IPS-NIHi11 (cell line): ENCODE measurements at regions not wholly inside any gene's neighbourhood (a gene's known extent, or its start where the extent isn't known, plus 50 kb on each side); places are given as distances from the start of the nearest gene placed in this dataset.
"Not testable (repeated sequence)": the region's sequence is repeated elsewhere in the genome, so short reads cannot be mapped to it uniquely, and the experiment has no call there.

ENCODE experiments used
- DNase-seq: peaks from one replicate; pipeline ENCODE4 v3.0.0; 2012; ENCODE audit warnings: mixed read lengths, low spot score

- DNase-seq, result no peak
These were observed 75.7 kb upstream of the CTBP2 start for GRCh38 chr10:125236091-125236490.

GRCh38 chr10:125235093-125236069, 75.0 kb upstream of the CTBP2 start:
- DNase-seq, result no peak

DNA sequence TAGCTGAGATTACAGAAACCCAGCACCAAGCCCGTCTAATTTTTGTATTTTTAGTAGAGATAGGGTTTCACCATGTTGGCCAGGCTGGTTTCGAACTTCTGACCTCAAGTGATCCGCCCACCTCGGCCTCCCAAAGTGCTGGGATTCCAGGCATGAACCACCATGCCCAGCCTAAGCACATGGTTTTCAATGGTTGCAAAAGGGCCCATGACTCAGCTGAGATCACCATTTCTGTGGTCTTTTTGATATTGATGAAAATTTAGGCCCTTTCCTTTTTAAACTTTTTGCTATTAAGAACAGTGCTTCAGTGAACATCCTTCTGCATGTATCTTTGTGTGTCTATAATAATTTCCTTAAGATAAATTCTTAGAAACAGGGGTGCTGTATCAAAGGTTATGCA, 74.2 kb upstream of the CTBP2 start:
- DNase-seq, result not testable (repeated sequence)

DNA sequence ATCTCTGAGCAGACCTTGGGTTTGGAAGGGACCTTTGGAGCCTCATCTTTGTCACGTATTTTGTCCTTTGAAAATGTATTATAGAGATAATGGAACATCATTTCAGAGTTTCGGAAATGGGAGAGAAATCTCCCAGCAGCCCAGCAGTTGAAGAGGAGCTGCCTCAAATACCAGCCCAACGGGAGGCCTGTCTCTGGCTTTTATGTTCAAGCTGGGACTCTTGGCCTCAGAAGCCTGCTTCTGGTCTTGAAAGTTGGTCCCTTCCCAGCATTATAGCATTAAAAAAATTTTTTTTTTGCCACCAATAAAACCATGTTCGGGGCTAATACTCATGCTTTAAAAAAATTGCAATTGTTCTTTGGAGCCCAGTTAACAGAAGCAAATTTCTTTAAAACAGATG, 73.4 kb upstream of the CTBP2 start:
- no peak for DNase-seq

DNA sequence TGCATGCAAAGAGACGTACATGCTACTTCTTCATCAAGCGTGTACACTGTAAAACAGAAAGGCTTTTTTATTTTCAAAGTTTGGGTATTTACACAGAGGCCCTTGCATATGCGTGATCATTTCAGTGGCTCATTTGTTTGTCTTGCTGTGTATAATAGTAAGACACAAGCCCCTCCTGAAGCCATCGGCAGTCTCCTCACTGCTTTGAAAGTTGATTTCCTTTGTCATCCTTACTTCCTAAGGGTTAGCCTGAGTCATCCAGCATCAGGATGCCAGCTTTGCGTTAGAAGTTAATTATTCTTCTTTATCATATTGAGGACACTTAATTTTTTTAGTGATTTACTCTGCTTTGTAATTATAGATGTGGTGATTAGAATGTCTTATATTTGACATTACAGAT, 72.5 kb upstream of the CTBP2 start:
- no peak for DNase-seq

DNA sequence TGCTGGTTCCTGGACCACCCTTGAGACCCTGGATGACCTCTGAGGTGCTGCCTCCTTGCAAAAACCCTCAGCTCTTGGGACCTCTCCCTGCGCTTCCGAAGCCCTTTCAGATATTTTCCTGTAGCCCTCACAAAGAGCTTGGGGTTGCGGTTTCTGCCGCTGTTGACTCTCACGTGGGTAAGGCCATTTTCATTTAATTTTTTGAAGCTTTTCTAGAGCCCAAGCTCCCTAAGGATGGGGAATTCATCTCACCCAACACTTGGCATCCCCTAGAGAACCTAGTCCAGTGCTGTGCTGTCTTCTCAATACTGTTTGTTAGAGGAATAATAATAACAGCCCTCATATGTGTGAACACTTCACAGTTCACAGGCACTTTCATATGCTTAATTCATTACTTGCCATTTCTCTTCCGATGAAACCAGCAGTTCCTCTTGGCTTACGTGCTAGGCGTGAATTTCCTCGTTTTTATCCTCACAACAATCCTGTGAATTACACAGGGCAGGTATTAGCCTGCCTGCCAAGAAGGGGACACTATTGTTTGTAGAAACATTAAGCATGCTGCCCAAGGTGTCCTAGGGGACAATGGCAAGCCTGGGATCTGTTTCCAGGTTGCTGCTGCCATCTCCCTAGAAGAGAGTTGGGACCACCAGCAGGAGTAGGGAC, 71.6 kb upstream of the CTBP2 start:
- no peak for DNase-seq

DNA sequence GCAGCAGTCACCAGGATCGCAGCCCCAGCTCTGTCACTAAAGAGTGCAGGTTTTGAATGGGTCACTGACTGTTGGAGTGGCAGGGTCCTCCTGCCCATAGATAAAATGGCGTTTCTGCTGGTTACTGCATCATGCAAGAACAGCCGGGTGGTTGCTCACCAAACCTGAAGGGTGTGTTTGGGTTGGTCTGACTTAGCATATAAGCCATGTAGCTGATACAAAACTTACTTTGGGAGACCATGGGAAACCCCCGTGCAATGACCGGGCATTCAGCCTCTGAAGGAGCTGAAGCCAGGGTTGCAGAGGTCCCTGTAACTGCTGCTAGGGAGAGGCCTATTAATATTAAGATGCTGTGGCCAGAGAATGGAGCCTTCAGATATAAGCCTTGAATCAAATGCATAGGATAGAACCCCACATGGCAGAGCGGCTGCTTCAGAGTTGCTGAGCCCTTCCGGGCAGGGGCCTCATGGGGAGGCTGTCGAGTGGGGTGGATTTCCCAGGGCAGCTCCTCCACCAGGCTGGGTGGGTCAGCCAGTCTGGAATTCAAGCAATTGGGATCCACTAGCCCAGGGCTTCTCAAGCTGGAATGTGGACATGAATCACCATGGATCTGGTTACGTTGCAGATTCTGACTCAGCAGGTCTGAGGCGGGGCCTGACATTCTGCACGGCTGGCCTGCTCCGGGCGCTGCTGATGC, 70.9 kb upstream of the CTBP2 start:
- DNase-seq, result peak; percentile 83

GRCh38 chr10:125230251-125230650, 69.9 kb upstream of the CTBP2 start:
- no peak for DNase-seq

- DNase-seq, result not testable (repeated sequence)
These were observed 68.0 kb upstream of the CTBP2 start for GRCh38 chr10:125228245-125228940.

- DNase-seq, result no peak
These were observed 67.2 kb upstream of the CTBP2 start for GRCh38 chr10:125227546-125227945.

- DNase-seq, result no peak
These were observed 66.5 kb upstream of the CTBP2 start for GRCh38 chr10:125226823-125227222.

GRCh38 chr10:125226005-125226404, 65.6 kb upstream of the CTBP2 start:
- no peak for DNase-seq

DNA sequence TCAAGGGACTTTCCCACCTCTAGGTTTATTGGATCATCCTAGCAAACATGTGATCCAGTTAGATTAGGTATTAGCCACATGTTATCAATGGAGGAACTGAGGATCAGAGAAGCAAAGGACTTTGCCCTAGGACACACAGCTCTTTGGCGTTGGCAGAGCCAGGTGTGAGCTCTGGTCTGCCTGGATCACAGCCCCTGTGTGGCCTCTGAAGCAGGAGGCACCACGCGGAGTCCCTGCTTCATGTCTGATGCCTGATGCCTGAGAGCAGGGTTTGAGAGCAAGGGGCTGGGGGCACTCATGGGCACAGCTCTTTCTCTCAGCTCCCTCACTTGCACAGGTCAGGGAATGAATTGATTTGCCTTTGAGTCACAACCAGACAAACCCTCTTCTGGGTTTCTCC, 64.7 kb upstream of the CTBP2 start:
- DNase-seq, result no peak

DNA sequence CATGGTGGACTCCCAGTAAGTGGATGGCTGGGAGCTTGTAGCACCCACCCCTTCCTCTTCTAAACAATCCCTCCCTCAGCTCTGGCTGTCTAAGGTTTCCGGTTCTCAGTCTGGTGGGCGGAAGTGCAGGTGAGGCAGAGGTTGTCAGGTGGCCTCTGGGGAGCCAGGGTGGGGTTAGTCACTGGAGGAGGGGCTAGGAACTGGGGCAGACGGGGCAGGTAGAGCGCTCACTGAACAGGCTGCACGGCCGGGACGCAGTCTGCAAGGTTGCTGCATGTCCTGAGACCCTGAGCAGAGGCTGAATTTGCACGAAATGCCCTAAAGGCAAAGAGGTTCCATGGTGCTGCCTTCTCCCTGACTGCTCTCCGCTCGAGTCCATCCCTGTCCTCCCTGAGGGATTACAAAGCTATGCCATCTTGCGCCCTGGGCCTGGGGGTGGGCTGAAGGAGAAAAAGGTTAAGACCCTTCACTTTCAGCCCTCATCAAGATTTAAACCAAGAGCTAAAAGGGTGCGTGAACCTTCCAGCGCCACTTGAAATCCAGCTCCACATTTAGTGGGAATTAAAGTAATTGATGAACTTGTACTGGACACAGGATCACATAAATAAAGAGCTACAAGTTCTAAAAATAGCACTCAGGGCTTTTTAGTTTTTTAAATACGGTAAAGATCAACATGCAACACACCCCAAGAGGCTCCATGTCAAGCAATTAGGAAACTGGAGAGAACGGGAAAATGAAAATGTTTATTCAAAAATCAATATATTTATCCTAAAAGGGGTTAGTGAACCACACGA, 62.3 kb upstream of the CTBP2 start:
- no peak for DNase-seq

DNA sequence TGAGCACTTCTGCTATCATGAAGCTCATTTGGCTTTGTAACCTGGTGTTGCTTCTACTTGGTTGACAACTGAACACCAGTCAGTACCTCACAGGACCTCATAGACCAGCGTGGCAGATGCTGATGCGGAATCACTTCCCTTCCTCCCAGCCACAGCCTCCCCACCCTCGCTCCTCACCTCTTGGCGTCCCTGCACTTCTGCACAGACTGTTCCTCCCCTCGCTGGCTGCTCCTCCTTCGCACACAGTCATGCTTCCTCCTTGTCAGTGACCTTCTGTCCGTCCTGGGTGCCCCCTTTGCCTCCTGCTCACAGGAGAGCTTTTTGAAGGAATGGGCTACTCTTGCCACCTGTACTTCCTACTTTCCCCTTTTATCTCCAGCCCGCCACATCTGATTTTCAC, 61.4 kb upstream of the CTBP2 start:
- no peak for DNase-seq

GRCh38 chr10:125219776-125220175, 59.4 kb upstream of the CTBP2 start:
- no peak for DNase-seq

DNA sequence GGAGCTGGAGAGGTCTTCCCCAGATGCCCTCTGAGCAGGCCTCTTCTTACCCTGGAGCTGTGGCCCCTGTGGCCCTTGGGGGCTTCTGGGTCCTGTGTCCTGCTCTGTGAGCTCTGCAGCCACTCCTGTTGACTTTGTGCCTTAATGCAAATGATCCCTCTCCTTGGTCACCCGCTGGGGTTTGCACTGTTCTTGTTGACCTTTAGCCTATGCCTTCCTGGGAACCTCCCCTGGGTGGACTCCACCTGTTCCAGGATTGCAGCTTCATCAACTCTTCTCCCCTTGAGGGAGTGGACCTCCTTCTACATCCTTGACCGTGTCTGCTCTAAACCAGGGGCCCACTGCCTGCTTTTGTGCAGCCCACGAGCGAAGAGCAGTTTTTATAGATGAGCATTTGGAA, 58.6 kb upstream of the CTBP2 start:
- no peak for DNase-seq

- peak; percentile 43 for DNase-seq
These were observed 57.8 kb upstream of the CTBP2 start for GRCh38 chr10:125217990-125218675.

GRCh38 chr10:125216861-125217260, 56.5 kb upstream of the CTBP2 start:
- DNase-seq, result no peak

- DNase-seq, result no peak
These were observed 55.9 kb upstream of the CTBP2 start for GRCh38 chr10:125216309-125216708.

DNA sequence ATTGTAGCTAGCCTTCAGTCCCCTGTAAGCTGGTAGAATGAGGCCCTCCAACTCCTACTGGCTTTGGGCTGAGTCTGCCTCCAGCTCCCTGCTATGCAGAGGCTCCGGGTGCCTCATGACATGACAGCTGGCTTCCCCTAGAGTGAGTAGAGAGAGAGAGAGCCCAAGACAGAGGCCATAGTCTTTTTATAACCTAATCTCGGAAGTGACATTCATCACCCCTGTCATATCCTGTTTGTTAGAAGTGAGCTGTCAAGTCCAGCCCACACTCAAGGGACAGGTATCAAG, 53.9 kb upstream of the CTBP2 start:
- DNase-seq, result no peak
